NT2/D1 (cell line): ENCODE measurements at regions not wholly inside any gene's neighbourhood (a gene's known extent, or its start where the extent isn't known, plus 50 kb on each side); places are given as distances from the start of the nearest gene placed in this dataset.

ENCODE experiments used
- SUZ12 ChIP-seq: IDR thresholded peaks from 2 replicates; pipeline ENCODE4 v1.6.1; 2011; ENCODE audit not compliant: insufficient read length, insufficient read depth; ENCODE audit errors: extremely low read depth
- YY1 ChIP-seq: IDR thresholded peaks from 2 replicates; pipeline ENCODE4 v1.6.1; 2011; ENCODE audit not compliant: insufficient read length, insufficient read depth
- ZNF274 ChIP-seq: IDR thresholded peaks from 2 replicates; pipeline ENCODE4 v1.6.1; 2011; ENCODE audit warnings: mild to moderate bottlenecking, low read depth, low read length

DNA sequence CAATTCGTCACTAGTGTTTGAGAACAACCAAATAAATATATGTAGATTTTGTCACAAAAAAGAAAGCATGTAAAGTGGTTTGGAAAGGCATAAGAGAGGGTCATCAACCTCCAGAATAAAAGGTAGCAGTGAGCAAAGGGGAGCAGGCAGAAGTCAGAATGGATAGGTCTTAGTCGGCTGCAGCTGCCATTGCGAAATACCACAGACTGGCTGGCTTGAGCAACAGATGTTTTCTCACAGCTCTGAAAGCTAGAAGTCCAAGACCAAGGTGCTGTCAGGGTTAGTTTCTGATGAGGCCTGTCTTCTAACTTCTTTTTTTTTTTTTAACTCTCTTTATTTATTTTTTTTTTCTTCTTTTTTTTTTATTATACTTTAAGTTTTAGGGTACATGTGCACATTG is 208.1 kb upstream of the PIK3R1 start:
- no peak for TF ChIP-seq ZNF274
- TF ChIP-seq SUZ12: no peak
- no peak for TF ChIP-seq YY1
